ENCODE measurements at regions not wholly inside any gene's neighbourhood (a gene's known extent, or its start where the extent isn't known, plus 50 kb on each side); places are given as distances from the start of the nearest gene placed in this dataset.

DNA sequence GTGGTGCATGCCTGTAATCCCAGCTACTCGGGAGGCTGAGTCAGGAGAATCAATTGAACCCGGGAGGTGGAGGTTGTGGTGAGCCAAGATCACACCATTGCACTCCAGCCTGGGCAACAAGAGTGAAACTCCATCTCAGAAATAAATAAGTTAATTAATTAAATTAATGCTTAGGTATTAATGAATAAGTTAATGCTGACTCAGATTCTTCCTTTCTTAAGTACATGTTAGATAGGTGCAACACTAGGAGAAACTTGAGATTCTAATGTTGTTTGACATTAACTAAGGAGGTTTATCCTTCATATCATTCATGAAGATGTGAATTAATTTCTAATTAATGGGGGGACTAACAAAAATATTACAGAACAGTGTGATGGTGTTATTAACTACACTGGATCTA is 812.6 kb upstream of the SPRY2 start:
- TF ChIP-seq, protein P1, sequence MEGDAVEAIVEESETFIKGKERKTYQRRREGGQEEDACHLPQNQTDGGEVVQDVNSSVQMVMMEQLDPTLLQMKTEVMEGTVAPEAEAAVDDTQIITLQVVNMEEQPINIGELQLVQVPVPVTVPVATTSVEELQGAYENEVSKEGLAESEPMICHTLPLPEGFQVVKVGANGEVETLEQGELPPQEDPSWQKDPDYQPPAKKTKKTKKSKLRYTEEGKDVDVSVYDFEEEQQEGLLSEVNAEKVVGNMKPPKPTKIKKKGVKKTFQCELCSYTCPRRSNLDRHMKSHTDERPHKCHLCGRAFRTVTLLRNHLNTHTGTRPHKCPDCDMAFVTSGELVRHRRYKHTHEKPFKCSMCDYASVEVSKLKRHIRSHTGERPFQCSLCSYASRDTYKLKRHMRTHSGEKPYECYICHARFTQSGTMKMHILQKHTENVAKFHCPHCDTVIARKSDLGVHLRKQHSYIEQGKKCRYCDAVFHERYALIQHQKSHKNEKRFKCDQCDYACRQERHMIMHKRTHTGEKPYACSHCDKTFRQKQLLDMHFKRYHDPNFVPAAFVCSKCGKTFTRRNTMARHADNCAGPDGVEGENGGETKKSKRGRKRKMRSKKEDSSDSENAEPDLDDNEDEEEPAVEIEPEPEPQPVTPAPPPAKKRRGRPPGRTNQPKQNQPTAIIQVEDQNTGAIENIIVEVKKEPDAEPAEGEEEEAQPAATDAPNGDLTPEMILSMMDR (IDR thresholded peaks at IDR 0.05; ENCODE audit: extremely low read depth in 1 of 2, insufficient read depth in 1 of 2, low read depth in 1 of 2, low read length in 2 of 2): no peak
- TF ChIP-seq POLR2A (IDR thresholded peaks at IDR 0.05; ENCODE audit: low read depth, low read length): no peak
- no peak for TF ChIP-seq MYC (IDR thresholded peaks at IDR 0.05; ENCODE audit: low read depth, low read length)
- TF ChIP-seq POLR2AphosphoS5 (IDR thresholded peaks at IDR 0.05; ENCODE audit: insufficient read depth, low read depth, low read length): no peak
- TF ChIP-seq JUN (IDR thresholded peaks at IDR 0.05; ENCODE audit: borderline replicate concordance, insufficient read depth, insufficient read length, low read depth): no peak
- TF ChIP-seq EZH2 (IDR thresholded peaks at IDR 0.05; ENCODE audit: borderline replicate concordance, low read depth, low read length, severe bottlenecking): no peak
- TF ChIP-seq, protein P2, sequence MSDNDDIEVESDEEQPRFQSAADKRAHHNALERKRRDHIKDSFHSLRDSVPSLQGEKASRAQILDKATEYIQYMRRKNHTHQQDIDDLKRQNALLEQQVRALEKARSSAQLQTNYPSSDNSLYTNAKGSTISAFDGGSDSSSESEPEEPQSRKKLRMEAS (IDR thresholded peaks at IDR 0.05; ENCODE audit: insufficient read depth, insufficient read length): no peak
- TF ChIP-seq FOS (IDR thresholded peaks at IDR 0.05; ENCODE audit: borderline replicate concordance, insufficient read depth, low read length): no peak
- no peak for TF ChIP-seq GATA2 (IDR thresholded peaks at IDR 0.05; ENCODE audit: insufficient read depth, insufficient read length, low read depth, low read length)

Measured in endothelial cell of umbilical vein (primary cell).